BE2C (cell line): ENCODE measurements at regions not wholly inside any gene's neighbourhood (a gene's known extent, or its start where the extent isn't known, plus 50 kb on each side); places are given as distances from the start of the nearest gene placed in this dataset.
A peak's percentile ranks its signal among the peaks of the same experiment; 100 is the strongest.
"Not testable (repeated sequence)": the region's sequence is repeated elsewhere in the genome, so short reads cannot be mapped to it uniquely, and the experiment has no call there.

Experiments used
- DNase-seq: peaks from one replicate; pipeline ENCODE4 v3.0.0-alpha.2; 2020
- H3K27me3 ChIP-seq: fragments of 250-450 bp; sonication (Bioruptor Pico); 2 replicates; pipeline ENCODE4 v1.5.1; 2020; ENCODE audit warnings: mild to moderate bottlenecking
- H3K36me3 ChIP-seq: fragments of 250-450 bp; sonication (Bioruptor Pico); 2 replicates; pipeline ENCODE4 v1.5.1; 2020; ENCODE audit warnings: mild to moderate bottlenecking
- H3K4me1 ChIP-seq: fragments of 250-450 bp; sonication (Bioruptor Pico); 2 replicates; pipeline ENCODE4 v1.5.1; 2020
- H3K4me3 ChIP-seq: 2 replicates; pipeline ENCODE4 v1.5.1; 2011; ENCODE audit warnings: low read depth, low read length
- H3K9me3 ChIP-seq: fragments of 250-450 bp; sonication (Bioruptor Pico); 2 replicates; pipeline ENCODE4 v1.5.1; 2020
- TF ChIP-seq, protein P1 (sequence below): IDR thresholded peaks from 2 replicates; pipeline ENCODE4 v1.5.1; 2012; ENCODE audit warnings: mild to moderate bottlenecking, low read depth, low read length

DNA sequence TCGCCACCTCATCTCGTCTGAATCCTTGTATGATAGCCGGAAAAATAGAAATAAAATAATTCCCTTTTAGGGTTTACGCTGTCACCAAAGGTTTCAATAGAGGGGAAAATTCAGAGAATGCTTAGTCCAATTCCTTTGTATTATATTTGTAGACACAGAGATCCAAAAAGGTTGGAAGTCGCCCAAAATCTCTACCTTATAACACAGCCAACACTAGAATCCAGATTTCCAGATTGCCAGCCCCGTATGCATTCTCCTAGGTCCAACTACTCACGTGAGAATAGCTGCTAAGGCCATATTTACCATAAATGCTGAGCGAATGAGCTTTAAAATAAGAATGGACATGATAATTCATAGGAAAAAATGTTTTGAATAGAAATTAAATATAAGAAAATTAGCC is 124.5 kb downstream of the KCNK1 start:
- no peaks in the 10 kb centered on the region for H3K9me3 ChIP-seq
- no peaks in the 10 kb centered on the region for H3K36me3 ChIP-seq
- no peaks in the 10 kb centered on the region for H3K27me3 ChIP-seq
- TF ChIP-seq, protein P1, sequence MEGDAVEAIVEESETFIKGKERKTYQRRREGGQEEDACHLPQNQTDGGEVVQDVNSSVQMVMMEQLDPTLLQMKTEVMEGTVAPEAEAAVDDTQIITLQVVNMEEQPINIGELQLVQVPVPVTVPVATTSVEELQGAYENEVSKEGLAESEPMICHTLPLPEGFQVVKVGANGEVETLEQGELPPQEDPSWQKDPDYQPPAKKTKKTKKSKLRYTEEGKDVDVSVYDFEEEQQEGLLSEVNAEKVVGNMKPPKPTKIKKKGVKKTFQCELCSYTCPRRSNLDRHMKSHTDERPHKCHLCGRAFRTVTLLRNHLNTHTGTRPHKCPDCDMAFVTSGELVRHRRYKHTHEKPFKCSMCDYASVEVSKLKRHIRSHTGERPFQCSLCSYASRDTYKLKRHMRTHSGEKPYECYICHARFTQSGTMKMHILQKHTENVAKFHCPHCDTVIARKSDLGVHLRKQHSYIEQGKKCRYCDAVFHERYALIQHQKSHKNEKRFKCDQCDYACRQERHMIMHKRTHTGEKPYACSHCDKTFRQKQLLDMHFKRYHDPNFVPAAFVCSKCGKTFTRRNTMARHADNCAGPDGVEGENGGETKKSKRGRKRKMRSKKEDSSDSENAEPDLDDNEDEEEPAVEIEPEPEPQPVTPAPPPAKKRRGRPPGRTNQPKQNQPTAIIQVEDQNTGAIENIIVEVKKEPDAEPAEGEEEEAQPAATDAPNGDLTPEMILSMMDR, result no peak
- no peaks in the 10 kb centered on the region for H3K4me1 ChIP-seq
- no peak overlapping the region for H3K4me3 ChIP-seq
- DNase-seq, result no peak

DNA sequence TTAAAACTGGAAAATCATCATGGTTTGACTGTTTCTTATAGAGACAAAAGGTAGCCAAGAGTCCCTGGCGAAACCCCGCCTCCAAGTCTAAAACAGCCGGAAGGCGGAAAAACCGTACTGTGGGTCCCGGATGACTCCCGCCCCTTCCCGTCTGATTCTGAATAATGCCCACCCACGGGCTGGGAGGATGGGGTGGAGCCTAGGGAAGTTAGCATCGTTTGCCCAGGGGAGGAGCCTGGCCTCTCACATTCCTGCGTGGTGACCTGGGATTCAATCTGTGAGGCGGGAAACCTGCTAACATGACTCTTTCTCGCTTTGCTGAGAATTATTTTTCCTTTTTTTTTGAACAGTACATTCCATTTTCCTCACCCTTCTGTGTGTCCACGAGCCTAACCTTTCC is 124.9 kb downstream of the KCNK1 start:
- Histone ChIP-seq H3K4me1 (no peaks in the 10 kb centered on the region), H3K4me3 (no peak overlapping the region), H3K9me3 (no peaks in the 10 kb centered on the region), H3K27me3 (no peaks in the 10 kb centered on the region), H3K36me3 (no peaks in the 10 kb centered on the region)
- DNase-seq, result peak; percentile 11
- TF ChIP-seq, protein P1, result no peak

DNA sequence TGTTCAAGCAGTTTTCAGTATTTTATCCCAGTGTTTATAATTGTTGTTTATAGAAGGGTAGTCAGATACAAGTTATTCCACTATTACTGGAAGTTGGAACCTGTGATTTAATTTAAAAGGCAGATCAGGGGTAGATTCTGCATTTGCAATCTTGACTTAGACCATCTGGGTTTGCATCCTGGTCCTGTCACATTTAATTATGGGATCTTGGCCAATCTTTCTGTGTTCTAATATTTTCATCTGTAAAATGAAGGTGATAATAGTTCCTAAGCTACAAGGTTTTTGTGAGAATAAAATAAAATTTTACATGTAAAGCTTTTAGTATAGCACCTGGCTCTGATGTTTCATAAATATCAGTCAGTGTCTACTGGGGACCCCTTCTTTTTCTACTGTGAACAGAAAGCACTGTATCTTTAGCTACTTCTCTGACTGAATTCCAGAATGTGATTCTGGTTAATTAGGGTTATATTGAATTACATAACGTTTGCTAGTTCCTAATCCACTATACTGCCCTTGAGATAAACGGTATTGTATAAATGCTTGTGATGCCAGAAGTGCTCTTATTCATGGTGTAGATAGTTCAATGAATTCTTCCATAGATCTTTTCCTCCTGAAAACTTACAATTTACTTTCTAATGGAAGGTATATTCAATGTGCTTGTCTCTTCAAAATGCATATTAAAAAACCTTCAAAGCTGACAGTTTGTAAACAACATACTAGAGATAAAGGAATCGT is 131.0 kb downstream of the KCNK1 start:
- H3K27me3 ChIP-seq, result no peaks in the 10 kb centered on the region
- no peak for DNase-seq
- H3K36me3 ChIP-seq, result no peaks in the 10 kb centered on the region
- H3K4me3 ChIP-seq, result no peak overlapping the region
- TF ChIP-seq, protein P1, result no peak
- no peaks in the 10 kb centered on the region for H3K9me3 ChIP-seq
- H3K4me1 ChIP-seq, result no peaks in the 10 kb centered on the region

DNA sequence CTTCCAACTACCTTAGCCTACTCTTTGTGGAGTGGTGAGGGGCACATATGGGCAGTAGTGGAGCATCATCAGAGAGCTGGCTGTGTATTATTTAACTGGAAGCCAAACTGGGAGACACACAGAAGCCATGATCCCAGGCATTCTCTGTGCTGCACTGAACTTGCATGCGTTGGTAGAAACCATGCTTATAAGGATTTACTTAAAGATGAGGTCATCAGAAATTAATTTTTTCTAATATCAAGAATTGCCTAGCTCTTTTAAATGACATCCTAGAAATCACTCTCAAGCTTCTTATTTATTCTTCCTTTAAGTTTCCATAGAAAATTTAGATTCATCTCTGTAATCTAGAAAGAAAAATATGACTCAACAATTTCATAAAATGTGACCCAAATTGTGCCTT is 136.2 kb downstream of the KCNK1 start:
- no peaks in the 10 kb centered on the region for H3K9me3 ChIP-seq
- DNase-seq, result no peak
- no peaks in the 10 kb centered on the region for H3K4me1 ChIP-seq
- TF ChIP-seq, protein P1, result no peak
- H3K4me3 ChIP-seq, result no peak overlapping the region
- no peaks in the 10 kb centered on the region for H3K36me3 ChIP-seq
- no peaks in the 10 kb centered on the region for H3K27me3 ChIP-seq

DNA sequence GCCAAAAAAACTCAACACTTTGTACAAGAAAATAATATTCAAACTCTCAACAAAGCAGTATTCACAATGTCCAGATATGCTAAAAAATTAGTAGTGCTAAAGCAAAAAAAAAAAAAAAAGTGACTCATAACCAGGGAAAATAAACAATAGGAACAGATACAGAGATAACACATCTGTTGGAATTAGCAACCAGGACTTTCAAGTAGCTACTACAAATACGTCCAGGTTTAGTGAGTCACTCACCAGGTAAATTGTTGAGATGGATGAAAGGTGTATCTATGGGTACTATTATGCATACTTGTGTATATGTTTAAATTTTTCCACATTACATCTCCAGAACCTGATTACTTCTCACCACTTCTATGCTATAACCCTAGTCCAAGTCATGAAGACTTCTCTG is 144.8 kb upstream of the SLC35F3 start:
- no peak for DNase-seq
- TF ChIP-seq, protein P1, result no peak
- no peaks in the 10 kb centered on the region for H3K27me3 ChIP-seq
- no peaks in the 10 kb centered on the region for H3K4me1 ChIP-seq
- no peaks in the 10 kb centered on the region for H3K9me3 ChIP-seq
- no peak overlapping the region for H3K4me3 ChIP-seq
- H3K36me3 ChIP-seq, result no peaks in the 10 kb centered on the region

DNA sequence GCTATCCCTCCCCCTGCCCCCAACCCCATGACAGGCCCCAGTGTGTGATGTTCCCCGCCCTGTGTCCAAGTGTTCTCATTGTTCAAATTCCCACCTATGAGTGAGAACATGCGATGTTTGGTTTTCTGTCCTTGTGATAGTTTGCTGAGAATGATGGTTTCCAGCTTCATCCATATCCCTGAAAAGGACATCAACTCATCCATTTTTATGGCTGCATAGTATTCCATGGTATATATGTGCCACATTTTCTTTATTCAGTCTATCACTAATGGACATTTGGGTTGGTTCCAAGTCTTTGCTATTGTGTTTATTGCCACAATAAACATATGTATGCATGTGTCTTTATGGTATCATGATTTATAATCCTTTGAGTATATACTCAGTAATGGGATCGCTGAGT is 140.2 kb upstream of the SLC35F3 start:
- not testable (repeated sequence) for H3K9me3 ChIP-seq, H3K36me3 ChIP-seq, H3K4me1 ChIP-seq, H3K4me3 ChIP-seq, DNase-seq, H3K27me3 ChIP-seq
